AG04449 (cell line): ENCODE measurements at regions not wholly inside any gene's neighbourhood (a gene's known extent, or its start where the extent isn't known, plus 50 kb on each side); places are given as distances from the start of the nearest gene placed in this dataset.
A peak's percentile ranks its signal among the peaks of the same experiment; 100 is the strongest.

Experiments used
- CTCF ChIA-PET: fragments of 350-600 bp; formaldehyde crosslinking; extraction: SDS; loops from one replicate; lab custom pipeline; 2021; ENCODE audit warnings: antibody characterized with exemption; lab: Yijun Ruan, JAX
- POLR2A ChIA-PET: fragments of 400-600, 350-600 bp; formaldehyde crosslinking; extraction: SDS; loops from one replicate; lab custom pipeline; 2020; ENCODE audit warnings: antibody characterized with exemption, inconsistent platforms; lab: Yijun Ruan, JAX
- DNase-seq: peaks from one replicate; pipeline ENCODE4 v3.0.0-alpha.2; 2010; ENCODE audit warnings: low read depth, low spot score
- H3K4me3 ChIP-seq: 2 replicates; pipeline ENCODE4 v1.5.1; 2011; ENCODE audit warnings: low read depth, mild to moderate bottlenecking, control low read depth, low read length
- CTCF ChIP-seq: IDR thresholded peaks from one replicate; pipeline ENCODE4 v1.5.1; 2011; ENCODE audit warnings: mild to moderate bottlenecking, moderate library complexity, low read length, control low read depth, inconsistent platforms; ENCODE audit not compliant: insufficient read depth; ENCODE audit errors: missing control alignments

- TF ChIP-seq CTCF: no peak
- no peak for DNase-seq
- no peak overlapping the region for H3K4me3 ChIP-seq
- ChIA-PET CTCF (no interaction called here), POLR2A (no interaction called here)
Observed at GRCh38 chr10:78582540-78582939, 486.2 kb upstream of the ZMIZ1 start.

- ChIA-PET CTCF (no interaction called here), POLR2A (no interaction called here)
- no peak overlapping the region for H3K4me3 ChIP-seq
- no peak for TF ChIP-seq CTCF
- DNase-seq: no peak
Observed at GRCh38 chr10:78584266-78584665, 484.5 kb upstream of the ZMIZ1 start.

GRCh38 chr10:78584681-78585080 is 484.1 kb upstream of the ZMIZ1 start:
- DNase-seq: no peak
- no peak overlapping the region for H3K4me3 ChIP-seq
- CTCF ChIA-PET: no interaction called here
- no peak for TF ChIP-seq CTCF
- POLR2A ChIA-PET: no interaction called here

GRCh38 chr10:78585952-78586351 is 482.8 kb upstream of the ZMIZ1 start:
- no peak for TF ChIP-seq CTCF
- ChIA-PET POLR2A (no interaction called here), CTCF (interaction anchor here (0.8 kb wide), 1 partner anchor 249 kb away, joined by 3 read pairs; no protein-coding TSS in a partner anchor)
- no peak for DNase-seq
- no peak overlapping the region for H3K4me3 ChIP-seq

GRCh38 chr10:78588194-78588811 is 480.5 kb upstream of the ZMIZ1 start:
- DNase-seq: peak; percentile 29
- H3K4me3 ChIP-seq: no peak overlapping the region
- POLR2A ChIA-PET: no interaction called here
- no peak for TF ChIP-seq CTCF
- CTCF ChIA-PET: interaction anchor here (0.5 to 1.6 kb wide), 4 partner anchors 13 to 608 kb away, joined by 3 to 4 read pairs (median 3); no protein-coding TSS in a partner anchor

GRCh38 chr10:78589687-78590086 is 479.1 kb upstream of the ZMIZ1 start:
- no peak for TF ChIP-seq CTCF
- ChIA-PET POLR2A (no interaction called here), CTCF (interaction anchor here (1.1 to 1.4 kb wide), 2 partner anchors 11 to 62 kb away, joined by 3 read pairs; no protein-coding TSS in a partner anchor)
- no peak for DNase-seq
- H3K4me3 ChIP-seq: no peak overlapping the region
